Right hindlimb (tissue), 1 donor: ENCODE measurements at regions not wholly inside any gene's neighbourhood (a gene's known extent, or its start where the extent isn't known, plus 50 kb on each side); places are given as distances from the start of the nearest gene placed in this dataset.
A peak's percentile ranks its signal among the peaks of the same experiment; 100 is the strongest.
"Not testable (repeated sequence)": the region's sequence is repeated elsewhere in the genome, so short reads cannot be mapped to it uniquely, and the experiment has no call there.

Experiments used
- DNase-seq: peaks from one replicate; pipeline ENCODE4 v3.0.0-alpha.2; 2018

DNA sequence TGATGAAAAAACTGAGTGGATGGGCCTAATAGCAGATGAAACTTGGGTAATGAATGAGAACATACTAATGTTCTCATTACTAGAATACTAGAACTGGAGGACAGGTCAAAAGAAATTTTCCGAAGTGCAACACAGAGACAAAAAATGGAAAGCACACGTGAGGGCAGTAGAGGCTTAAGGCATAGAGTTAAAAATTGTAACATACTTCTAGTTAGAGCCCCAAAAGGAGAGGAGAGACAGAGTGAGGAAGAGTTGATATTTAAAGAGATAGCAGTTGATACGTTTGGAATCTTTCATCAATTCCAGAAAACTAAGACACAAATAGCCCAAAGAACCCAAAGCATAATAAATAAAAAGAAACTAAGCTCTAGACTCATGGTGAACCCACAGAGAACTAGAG is 327.9 kb downstream of the SQOR start:
- DNase-seq = no peak

DNA sequence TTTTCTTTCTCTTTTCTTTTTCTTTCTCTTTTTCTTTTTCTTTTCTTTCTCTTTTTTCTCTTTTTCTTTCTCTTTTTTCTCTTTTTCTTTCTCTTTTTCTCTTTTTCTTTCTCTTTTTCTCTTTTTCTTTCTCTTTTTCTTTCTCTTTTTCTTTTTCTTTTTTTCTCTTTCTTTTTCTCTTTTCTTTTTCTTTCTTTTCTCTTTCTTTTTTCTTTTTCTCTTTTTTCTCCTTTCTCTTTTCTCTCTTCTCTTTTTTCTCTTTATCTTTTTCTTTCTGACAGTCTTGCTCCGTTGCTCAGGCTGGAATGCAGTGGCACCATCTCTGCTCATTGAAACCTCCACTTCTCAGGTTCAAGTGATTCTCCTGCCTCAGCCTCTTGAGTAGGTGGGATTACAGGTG is 335.7 kb downstream of the SQOR start:
- no peak for DNase-seq

GRCh38 chr15:45980366-45980765 is 345.5 kb downstream of the SQOR start:
- DNase-seq = no peak

- no peak for DNase-seq
Observed at GRCh38 chr15:45981625-45982024, 346.8 kb downstream of the SQOR start.

GRCh38 chr15:45991863-45992262 is 357.0 kb downstream of the SQOR start:
- DNase-seq = no peak

DNA sequence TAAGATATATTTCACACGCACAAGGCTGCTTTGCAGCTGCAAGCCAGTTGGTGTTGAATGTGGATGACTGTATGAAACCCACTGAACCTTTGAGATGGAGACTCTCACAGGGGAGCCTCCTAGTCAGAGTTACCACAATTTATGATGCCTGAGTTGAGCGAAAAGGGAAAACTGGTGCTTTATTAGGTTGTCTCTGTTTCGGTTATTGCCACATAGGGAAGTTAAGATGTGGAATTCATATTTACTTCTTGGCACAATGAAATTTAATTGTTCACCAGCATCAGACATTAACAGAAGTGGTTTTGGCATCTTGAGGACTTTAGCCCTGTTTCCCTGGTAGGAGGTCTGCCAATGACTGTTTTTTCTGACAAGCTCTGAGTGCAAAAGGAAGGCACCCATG is 358.2 kb downstream of the SQOR start:
- DNase-seq = no peak

DNA sequence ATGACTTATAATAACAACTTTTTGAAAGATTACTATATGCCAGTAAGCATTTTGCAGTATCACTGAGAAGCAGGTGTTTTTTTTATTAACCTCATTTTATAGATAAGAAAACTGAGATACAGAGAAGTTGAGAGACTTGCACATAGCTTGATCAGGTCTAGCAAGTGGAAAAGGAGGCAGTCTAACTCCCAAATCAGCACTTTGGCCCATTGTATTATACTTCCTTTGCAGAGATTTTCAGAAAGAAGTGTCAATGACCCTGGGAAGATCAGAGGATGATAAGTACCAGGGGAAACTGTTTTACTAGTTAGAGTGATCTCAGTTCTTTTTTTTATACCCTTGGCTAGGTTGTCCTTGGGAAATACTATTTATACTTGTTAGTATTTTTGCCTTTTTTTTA is 358.7 kb downstream of the SQOR start:
- DNase-seq = no peak

GRCh38 chr15:45995800-45996199 is 361.0 kb downstream of the SQOR start:
- DNase-seq = no peak

DNA sequence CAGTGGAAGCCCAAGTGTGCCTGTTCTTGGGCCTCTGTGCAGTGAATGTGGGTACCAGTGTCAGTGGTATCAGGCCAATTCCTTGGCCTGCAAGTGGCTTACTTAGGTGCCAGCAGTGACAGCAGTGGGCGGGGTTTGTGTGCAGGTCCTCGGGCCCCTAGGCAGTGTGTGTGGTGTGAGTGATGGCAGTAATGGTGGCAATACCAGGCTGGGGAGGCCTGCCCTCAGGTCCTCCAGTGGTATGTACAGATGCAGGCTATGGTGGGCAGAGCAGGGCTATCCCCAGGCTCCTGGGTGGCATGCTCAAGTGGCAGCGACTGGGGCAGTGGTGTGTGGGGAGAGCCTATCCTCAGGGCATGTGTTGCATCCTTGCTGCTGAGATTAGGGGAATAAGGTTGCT is 379.7 kb downstream of the SQOR start:
- DNase-seq = no peak

GRCh38 chr15:46034755-46035154 is 399.9 kb downstream of the SQOR start:
- no peak for DNase-seq

GRCh38 chr15:46039703-46040102 is 404.9 kb downstream of the SQOR start:
- no peak for DNase-seq

DNA sequence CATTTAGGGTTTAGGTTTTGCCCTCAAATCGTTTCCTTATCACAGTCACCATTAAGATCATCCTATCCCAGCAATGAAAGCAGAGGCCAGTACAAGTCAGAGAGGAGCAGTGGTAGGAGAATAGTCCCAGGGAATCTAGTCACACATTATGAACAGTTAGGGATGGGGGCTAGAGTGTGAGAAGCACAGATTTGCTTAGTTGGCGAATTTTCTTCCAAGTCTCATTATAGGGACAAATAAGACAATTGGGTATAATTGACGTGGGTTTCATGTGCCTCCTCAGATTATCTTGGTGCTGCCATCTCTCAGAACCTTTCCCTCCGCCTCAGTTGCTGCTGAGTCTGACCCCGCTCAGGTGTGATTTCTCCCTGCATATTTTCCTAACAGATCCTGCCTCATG is 407.1 kb downstream of the SQOR start:
- DNase-seq = no peak

DNA sequence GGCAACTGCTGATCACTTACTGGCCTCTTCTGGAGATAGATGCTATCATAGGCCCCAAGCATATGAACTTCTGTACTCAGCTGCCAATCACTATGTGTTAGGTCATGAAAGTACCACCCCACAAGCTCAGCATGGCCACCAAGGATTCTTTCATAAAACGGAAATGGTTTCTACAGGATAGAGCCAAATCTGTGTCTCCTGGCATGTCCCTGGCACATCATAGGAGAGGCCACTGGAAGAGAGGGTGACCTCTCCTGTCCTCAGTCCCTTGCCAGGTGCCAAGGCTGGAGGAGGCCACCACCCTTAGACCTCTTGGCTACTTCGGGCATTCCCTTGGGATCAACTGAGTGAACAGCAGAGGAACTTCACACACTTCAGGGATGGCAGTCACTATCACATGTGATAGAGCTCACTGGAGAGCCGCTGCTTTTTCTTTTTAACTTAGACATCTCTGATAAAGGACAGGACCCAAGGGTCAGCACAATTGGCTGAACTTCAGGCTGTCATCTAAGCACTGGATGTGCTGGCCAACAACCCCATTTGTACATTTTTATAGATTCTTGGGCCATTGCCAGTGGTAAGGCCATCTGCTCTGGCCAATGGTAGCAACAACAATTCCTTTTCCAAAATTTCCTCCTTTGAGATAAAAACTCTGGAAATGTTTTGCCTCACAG is 425.2 kb downstream of the SQOR start:
- peak; percentile 27 for DNase-seq

- DNase-seq = no peak
Observed at GRCh38 chr15:46061002-46061401, 426.2 kb downstream of the SQOR start.

DNA sequence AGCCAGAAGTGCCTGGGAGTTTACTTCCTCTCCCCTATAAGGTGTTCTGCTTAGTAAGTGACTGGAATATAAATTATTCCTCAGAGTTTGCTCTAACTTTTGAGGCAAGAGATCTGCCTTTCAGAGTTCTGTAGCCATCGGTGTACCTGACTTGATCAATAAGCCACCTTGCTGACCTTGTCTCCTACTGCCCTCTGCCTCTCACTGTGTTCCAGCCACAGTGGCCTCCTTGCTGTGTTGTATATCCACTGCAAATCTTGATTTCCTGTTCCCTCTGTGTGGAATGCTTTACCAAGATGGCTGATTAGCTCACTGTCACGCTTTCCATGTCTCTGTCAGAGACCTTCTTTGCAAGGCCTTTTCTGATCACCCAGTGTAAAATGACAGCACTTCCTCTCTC is 442.4 kb downstream of the SQOR start:
- DNase-seq = no peak

- no peak for DNase-seq
Observed at GRCh38 chr15:46079046-46079445, 444.2 kb downstream of the SQOR start.

GRCh38 chr15:46080016-46080415 is 445.2 kb downstream of the SQOR start:
- peak; percentile 27 for DNase-seq

- DNase-seq = no peak
Observed at GRCh38 chr15:46088486-46089445, 453.9 kb downstream of the SQOR start.

DNA sequence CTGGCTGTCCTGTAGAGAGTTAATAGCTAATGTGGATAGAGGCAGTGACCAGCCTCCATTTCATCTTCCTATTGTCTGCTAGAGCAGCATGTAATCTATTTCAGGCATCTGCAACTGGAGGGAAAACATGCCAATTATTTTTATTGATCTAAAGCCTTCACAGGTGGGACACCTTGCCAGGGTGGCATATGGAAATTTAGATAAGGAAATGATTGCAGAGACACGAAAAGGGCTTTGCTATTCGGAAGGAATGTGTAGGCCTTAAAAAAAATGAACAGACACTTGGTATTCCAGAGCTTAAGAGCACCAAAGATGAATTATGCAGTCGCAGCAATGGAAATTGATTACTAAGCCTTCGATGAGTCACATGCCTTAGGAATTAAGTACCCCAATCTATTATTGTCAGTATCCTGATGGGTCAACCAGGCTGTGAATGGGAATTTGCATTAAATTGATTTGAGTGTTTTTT is 454.7 kb downstream of the SQOR start:
- DNase-seq = no peak

- no peak for DNase-seq
Observed at GRCh38 chr15:46091860-46092450, 457.1 kb downstream of the SQOR start.

DNA sequence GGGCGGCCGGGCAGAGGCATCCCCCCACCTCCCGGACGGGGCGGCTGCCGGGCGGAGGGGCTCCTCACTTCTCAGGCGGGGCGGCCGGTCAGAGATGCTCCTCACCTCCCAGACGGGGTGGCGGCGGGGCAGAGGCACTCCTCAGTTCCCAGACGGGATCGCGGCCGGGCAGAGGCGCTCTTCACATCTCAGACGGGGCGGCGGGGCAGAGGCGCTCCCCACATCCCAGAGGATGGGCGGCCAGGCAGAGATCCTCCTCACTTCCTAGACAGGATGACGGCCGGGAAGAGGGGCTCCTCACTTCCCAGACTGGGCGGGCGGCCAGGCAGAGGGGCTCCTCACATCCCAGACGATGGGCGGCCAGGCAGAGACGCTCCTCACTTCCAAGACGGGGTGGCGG is 463.2 kb downstream of the SQOR start:
- not testable (repeated sequence) for DNase-seq

GRCh38 chr15:46110755-46111154 is 475.9 kb downstream of the SQOR start:
- DNase-seq = no peak

DNA sequence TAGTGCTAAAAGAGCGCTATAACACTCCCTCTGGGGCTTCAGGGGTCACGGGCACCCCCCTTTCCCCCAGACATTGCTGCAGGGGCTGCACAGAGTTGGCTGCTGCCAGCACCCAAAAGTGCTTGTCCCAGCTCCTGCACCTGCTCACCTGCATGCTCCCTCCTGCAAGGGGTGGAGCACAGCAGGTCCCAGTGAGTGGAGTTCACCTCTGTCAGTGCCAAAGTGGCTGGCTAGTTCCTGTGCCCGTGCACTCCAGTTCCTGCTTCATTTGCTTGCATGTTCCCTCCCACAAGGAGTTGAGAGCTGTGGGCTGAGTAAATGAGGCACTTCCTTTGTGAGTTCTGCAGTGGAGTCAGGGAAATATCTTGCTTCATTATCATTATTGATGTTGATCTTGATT is 476.9 kb downstream of the SQOR start:
- no peak for DNase-seq

GRCh38 chr15:46117071-46117470 is 482.2 kb downstream of the SQOR start:
- no peak for DNase-seq
